ENCODE measurements at regions not wholly inside any gene's neighbourhood (a gene's known extent, or its start where the extent isn't known, plus 50 kb on each side); places are given as distances from the start of the nearest gene placed in this dataset.

DNA sequence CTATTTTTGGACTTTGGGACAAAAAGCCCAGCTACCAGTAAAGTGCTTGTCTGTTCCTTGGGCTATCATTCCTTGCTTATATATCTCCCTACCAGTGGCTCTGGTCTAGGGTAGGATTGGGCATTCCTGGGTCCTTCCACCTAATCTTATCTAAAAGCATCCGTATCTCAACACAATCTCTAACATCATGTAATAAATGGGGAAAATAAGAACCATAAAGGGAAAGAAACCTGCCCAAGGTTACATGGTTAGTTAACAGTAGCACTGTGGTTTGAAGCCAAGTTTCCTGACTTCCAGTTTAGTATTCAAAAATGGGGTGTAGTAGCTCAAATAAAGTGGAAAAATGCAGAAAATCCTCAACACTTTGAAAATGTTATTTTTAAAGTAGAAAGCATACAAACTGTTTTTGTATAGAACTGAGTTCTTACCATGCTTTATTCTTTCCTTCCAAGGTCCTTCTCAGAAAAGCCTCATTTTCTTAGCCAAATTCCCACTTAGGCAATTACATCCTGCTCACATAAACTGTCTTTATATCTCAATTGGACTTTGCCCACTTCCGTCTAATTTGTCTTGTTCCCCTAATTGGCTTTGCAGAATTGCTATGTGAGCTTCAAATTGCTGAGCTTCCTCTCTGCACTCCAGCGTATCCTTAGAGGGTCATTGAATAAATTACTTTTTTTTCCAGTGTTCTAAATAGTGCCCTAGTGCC lies 273.1 kb upstream of the UBE2E3 start:
- H3K9me2 ChIP-seq (ENCODE audit: insufficient read depth), result peaks cover 4% of the 10 kb centered on the region; the same call in 1 of the 2 replicates
- ChIA-PET CTCF (no interaction called here), RAD21 (ENCODE audit: low non-redundant PET in 1 of 2, low total read pairs in 2 of 2, uncharacterized antibody in 2 of 2, unreplicated experiment in 2 of 2) (no interaction called here)

More for the DNA sequence above, 273.1 kb upstream of the UBE2E3 start:
- Histone ChIP-seq H3K9ac (ENCODE audit: low read length) (no peak overlapping the region), H3K4me1 (ENCODE audit: control insufficient read depth in 1 of 2, insufficient read depth in 2 of 2, low read length in 2 of 2) (peaks cover 0 to 7% of the 10 kb centered on the region in 2 experiments; a peak in 2 of 4 replicates), H3K27me3 (ENCODE audit: insufficient read depth, low read length) (no peaks in the 10 kb centered on the region), H3K4me2 (ENCODE audit: low read length) (peak overlapping the region; percentile 12; the same call in 1 of the 2 replicates), H3K4me3 (replicated peaks in 1 of 2; ENCODE audit: low read depth in 1 of 2, low read length in 2 of 2) (no peak overlapping the region), H4K20me1 (ENCODE audit: insufficient read depth) (no peaks in the 10 kb centered on the region), H2AFZ (ENCODE audit: low read depth, low read length, poor library complexity, severe bottlenecking) (no peak overlapping the region), H3K36me3 (ENCODE audit: control insufficient read depth in 1 of 2, insufficient read depth in 2 of 2, low read length in 2 of 2) (no peaks in the 10 kb centered on the region), H3K27ac (ENCODE audit: low read depth, low read length) (no peak overlapping the region), H3K9me3 (ENCODE audit: control insufficient read depth in 1 of 2, insufficient read depth in 1 of 2, low read depth in 1 of 2, low read length in 2 of 2) (no peaks in the 10 kb centered on the region; a peak in 2 of 4 replicates), H3K79me2 (ENCODE audit: insufficient read depth, low read length) (no peaks in the 10 kb centered on the region)
- no peak; the same call in 1 of the 2 replicates for ATAC-seq
- intact Hi-C loops (cut with micrococcal nuclease), result no loop called here
- BruUV-seq (replicated peaks), result no TSS peak
- DNase-seq (ENCODE audit: low read depth, low spot score), result no peak
- POLR2A ChIA-PET, result no interaction called here
- TF ChIP-seq, protein P1, sequence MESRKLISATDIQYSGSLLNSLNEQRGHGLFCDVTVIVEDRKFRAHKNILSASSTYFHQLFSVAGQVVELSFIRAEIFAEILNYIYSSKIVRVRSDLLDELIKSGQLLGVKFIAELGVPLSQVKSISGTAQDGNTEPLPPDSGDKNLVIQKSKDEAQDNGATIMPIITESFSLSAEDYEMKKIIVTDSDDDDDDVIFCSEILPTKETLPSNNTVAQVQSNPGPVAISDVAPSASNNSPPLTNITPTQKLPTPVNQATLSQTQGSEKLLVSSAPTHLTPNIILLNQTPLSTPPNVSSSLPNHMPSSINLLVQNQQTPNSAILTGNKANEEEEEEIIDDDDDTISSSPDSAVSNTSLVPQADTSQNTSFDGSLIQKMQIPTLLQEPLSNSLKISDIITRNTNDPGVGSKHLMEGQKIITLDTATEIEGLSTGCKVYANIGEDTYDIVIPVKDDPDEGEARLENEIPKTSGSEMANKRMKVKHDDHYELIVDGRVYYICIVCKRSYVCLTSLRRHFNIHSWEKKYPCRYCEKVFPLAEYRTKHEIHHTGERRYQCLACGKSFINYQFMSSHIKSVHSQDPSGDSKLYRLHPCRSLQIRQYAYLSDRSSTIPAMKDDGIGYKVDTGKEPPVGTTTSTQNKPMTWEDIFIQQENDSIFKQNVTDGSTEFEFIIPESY (IDR thresholded peaks at IDR 0.05; ENCODE audit: extremely low read depth, insufficient replicate concordance, low read length), result no peak
- TF ChIP-seq ELF1 (IDR thresholded peaks at IDR 0.05; ENCODE audit: borderline replicate concordance, low read depth) (no peak), FOSL1 (IDR thresholded peaks at IDR 0.05; ENCODE audit: low read depth) (no peak), YY1 (IDR thresholded peaks at IDR 0.05; ENCODE audit: extremely low read depth, insufficient replicate concordance, low read depth, low read length) (no peak), SIN3A (IDR thresholded peaks at IDR 0.05; ENCODE audit: low read depth) (no peak), CBX3 (IDR thresholded peaks at IDR 0.05; ENCODE audit: low read depth) (no peak), EGR1 (IDR thresholded peaks at IDR 0.05; ENCODE audit: low read depth) (no peak), RAD21 (IDR thresholded peaks at IDR 0.05; ENCODE audit: low read depth) (no peak), REST (IDR thresholded peaks at IDR 0.05; ENCODE audit: low read depth) (no peak)
- TF ChIP-seq, protein P2, sequence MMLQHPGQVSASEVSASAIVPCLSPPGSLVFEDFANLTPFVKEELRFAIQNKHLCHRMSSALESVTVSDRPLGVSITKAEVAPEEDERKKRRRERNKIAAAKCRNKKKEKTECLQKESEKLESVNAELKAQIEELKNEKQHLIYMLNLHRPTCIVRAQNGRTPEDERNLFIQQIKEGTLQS (IDR thresholded peaks at IDR 0.05), result no peak
